Activated CD4-positive, alpha-beta T cell treated with anti-CD3 and anti-CD28 coated beads for 24 hours (primary cell): ENCODE measurements at regions not wholly inside any gene's neighbourhood (a gene's known extent, or its start where the extent isn't known, plus 50 kb on each side); places are given as distances from the start of the nearest gene placed in this dataset.

Experiments
- DNase-seq, 2 donors: peaks; one replicate each; pipeline ENCODE4 v3.0.0-alpha.2; 2020; ENCODE audit warnings: low read depth in 2 of 2

DNA sequence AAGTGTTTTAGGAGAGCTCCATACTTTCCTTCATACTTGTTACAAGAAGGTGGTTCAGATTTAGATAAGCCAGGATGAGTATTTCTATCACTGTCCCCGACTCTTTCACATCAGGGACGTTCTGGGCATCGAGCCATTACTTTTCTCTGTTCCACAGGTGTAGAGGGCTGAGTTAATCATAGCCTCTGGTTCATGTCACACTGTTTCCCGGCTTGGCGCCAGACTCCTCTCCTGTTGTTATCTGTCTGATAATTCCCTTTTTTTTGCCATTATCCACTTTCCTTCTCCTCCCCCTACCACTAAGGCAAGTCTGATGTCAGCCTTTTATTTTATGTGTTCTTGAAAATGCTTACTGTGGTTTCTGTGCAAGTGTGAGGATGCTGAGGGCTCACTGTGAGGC, 593.4 kb downstream of the UTRN start:
- no peak for DNase-seq

DNA sequence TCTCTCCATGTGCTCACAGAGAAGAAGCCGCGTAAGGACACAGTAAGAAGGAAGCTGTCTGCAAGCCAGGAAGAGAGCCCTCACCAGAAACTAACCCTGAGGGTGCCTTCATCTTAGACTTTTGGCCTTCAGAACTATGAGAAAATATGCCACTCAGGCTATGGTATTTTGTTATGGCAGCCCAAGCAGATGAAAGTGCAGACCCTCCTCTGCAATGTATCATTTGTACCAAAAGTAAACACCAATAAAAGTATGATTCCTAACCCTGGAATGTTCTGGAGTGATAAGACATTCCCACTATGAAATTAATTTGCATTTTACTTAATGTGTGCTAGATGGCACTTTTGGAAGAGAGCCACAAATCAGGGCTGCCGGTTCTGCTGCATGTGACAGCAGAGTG, 594.3 kb downstream of the UTRN start:
- no peak for DNase-seq

GRCh38 chr6:144882425-144882824, 597.3 kb downstream of the UTRN start:
- DNase-seq = no peak

DNA sequence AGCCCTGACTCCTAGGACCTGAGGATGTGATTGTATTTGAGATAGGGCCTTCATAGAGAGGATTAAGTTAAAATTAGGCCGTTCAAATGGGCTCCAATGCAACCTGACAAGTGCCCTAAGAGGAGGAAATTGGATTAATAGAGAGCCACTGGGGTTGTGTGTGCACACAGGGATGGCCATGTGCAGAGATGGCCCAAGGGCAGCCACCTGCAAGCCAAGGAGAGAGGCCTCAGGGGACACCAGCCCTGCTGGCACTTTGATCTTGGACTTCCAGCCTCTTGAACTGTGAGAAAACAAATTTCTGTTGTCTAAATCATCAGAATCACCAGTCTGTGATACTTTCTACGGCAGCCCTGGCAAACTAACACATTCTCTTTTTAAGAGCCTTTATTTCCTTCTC, 598.8 kb downstream of the UTRN start:
- DNase-seq = no peak

- DNase-seq = no peak
Measured at GRCh38 chr6:144885817-144886216, 600.7 kb downstream of the UTRN start.

- no peak for DNase-seq
Measured at GRCh38 chr6:144886682-144887081, 601.5 kb downstream of the UTRN start.

- no peak for DNase-seq
Measured at GRCh38 chr6:144888621-144889020, 603.5 kb downstream of the UTRN start.

DNA sequence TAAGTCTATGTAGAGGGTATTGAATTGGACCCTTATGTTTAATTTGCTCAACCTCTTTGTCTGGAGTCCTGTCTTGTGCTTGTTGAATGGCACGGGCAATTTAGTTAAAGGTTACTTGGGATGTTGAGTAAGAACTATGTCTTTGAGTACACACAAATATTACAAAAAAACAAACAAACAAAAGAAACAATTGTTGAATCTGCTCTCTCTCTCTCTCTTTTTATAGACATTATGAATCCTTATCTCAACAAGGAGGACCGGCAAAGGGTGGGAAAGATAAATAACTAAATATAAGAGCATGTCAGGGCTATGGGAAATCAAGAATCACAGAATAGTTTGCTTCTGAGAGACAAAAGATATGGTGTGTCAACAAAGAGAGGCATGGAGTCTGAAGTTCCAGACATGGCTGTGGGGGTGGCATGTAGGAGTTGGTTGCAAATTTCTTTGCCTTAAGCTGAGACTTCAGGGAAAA, 608.6 kb downstream of the UTRN start:
- no peak for DNase-seq

GRCh38 chr6:144894240-144894639, 609.1 kb downstream of the UTRN start:
- no peak for DNase-seq

DNA sequence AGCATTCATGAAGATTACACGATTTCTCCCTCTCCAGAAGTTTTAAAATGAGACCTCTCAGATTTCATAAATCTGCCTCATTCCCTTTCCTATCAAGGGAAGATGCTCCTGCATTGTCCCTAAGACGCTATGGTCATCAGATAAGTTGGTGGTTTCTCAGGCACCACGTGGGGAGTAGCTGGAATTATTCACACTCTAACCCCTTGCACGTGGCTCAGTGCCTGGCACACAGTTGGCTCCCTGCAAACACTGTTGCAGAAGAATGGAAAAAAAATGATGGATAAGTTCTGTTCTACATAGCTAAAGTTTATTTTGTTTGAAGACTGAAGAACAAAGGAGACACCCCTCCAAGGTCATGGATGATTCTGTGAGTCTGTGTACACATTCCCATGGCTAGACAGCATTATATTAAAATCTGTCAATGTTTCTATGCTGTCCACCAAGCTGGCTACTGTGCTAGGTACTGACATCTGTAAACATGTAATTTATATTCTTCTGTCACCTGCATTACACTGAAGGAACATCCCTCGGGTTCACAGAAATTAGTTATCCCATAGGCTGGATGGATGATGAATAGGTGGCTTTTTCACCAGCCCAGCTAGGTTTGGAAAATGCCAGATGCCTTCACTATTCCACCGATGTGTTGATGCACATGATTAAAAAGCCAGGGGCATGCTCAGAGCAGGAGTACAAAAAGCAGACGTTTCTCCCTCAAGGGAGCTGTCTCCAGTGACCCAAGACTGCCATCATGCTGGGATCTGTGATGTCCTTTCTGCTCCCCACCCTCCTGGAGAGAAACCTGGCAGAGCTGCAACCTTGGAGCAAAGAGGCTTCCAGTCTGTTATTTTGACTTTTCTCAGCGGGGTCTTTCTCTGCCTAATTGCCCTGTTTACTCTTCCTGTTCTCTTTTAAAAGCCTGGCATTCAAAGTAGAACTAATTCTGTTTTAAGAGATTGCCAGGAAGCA, 610.5 kb downstream of the UTRN start:
- DNase-seq = no peak

DNA sequence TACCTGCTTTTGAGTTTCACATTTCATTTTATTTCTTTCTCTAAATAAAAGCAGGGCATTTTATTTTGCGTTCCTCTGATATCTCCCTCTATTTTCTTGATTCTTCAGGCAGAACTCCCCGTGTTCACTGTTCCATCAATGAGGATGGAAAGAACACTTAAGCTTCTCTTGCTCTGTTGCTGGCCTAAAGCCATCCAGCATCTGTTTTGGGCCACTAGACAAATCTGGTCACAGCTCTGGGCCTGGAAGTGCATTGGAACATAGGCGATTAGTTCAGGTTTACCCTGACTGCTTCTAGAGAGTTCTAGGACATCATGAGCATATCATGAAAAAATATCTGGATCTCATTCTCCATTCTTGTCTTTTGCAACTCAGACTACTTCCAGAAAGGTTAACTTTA, 611.2 kb downstream of the UTRN start:
- no peak for DNase-seq

- no peak for DNase-seq
Measured at GRCh38 chr6:144896871-144897270, 611.7 kb downstream of the UTRN start.

DNA sequence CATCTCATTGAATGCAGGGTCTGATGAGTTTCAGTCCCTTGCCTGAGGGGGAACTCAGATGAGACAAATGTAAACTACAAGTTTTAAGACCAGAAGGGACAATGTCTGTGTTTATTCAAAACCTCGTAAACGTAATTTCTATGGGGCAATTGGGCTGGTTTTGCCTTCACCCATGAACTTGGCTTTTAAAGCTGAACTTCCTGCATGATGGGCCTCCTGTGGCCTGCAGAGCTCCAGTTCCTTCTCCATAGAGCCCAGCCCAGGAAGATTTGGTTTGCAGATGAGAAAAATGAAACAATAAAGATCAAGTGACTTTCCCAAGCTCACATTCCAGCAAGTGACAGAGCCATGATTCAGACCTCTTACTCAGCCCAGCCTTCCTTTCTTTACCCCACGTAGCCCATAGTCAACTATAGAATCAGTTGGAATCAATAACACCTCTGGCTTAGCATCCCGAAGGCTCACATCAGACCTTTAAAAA, 612.3 kb downstream of the UTRN start:
- DNase-seq = no peak

- DNase-seq = no peak
Measured at GRCh38 chr6:144898052-144898689, 613.0 kb downstream of the UTRN start.

DNA sequence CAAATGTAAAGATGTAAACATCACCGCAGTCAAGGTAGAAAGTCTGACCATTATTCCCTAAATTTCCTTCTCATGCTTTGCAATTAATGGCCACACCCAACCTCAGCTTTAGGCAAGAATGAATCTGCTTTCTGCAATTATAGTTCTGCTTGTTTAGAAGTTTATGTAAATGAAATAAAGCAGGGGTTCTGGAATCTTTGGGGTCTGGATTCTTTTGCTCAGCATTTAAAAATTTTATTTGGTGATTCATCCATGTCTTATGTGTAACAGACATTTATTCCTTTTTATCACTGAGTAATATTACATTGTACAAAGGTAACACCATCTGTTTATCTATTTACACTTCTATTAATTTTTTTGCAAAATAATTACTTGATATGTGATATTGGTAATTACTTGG, 613.6 kb downstream of the UTRN start:
- DNase-seq = no peak

DNA sequence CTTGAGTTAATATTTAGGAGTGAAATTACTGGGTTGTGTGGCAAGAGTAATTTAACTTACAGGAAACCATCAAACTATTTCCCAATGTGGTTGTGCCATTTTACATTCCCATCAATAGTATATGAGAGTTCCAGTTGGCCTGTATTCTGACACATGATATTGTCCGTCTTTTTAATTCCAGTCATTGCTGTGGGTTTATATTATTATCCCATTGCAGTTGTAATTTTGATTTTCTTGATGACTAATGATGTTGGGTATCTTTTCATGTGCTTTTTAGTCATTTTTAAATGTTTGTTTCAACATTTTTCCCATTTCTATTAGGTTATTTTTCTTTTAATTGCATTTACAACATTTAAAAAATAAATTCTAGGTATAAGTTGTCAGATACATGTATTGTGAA, 614.0 kb downstream of the UTRN start:
- no peak for DNase-seq

GRCh38 chr6:144901412-144901811, 616.3 kb downstream of the UTRN start:
- DNase-seq = no peak

DNA sequence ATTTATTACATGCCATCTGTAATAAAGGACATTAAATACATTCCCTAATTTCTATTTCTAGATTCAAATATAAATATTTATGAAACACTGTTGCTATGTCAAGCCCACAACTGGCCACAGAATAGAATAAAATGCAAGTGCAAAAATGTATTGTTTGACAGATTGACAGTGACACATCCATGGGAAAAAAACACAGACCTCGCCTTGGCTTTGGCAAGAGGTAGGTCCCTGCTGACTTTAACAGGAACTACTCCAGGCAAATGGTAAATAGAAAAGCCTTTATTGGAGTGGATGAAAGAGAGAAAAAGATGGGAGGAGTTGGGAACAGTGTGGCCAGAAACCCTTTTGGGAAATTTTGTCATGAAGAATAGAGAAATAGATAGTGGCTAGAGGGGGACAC, 622.9 kb downstream of the UTRN start:
- no peak for DNase-seq

DNA sequence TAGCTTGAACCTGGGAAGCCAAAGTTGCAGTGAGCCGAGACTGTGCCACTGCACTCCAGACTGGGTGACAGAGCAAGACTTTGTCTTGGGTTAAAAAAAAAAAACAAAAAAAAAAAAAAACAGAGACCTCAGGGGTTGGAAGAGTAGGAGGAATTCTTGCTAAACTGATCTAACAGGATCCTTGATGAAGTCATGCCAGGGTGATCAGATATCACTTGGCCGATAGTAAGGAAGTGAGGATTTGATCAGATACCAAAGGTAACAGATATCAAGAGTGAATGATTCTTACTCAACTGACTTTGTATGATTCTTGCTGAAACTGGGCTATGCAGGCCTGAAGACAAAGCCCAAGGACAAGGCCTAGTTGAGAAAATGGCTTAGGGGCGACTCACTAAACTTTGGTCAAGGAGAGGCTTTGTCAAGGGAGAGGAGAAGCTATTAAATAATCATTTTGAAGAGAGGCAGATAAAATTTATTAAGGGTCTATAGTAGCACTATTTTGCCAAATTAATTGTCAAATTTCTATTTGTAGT, 624.7 kb downstream of the UTRN start:
- no peak for DNase-seq

DNA sequence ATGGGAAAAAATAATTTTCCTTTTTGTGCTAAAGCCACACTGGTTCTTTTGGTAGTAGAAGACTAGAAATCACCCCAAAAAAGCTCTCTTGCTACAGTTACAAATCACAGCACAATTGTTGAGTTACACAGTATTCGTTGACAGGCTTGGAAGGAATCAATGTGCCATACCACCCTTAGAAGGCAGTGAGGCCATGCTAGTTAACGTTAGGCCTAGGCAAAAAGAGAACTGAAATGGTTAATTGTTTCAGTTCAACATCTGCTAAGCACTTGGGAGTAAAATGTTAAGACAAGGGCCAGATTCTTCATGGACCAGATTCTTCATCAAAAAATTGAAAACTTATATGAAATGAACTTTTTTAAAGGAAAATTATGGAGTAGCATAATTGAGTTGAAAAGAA, 626.2 kb downstream of the UTRN start:
- no peak for DNase-seq

GRCh38 chr6:144912474-144912873, 627.3 kb downstream of the UTRN start:
- DNase-seq = no peak

DNA sequence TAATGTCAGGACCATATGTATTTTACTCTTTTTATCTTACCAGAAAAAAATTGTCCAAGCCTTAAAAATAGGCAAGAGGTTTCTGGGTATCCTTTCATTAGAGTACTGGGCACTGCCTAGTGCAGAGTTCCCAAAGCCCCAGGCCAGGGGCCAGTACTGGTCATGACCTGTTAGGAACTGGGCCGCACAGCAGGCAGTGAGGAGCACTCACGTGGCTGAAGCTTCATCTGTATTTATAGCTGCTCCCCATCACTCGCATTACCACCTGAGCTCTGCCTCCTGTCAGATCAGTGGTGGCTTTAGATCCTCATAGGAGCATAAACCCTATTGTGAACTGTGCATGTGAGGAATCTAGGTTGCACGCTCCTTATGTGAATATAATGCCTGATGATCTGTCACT, 632.9 kb downstream of the UTRN start:
- no peak for DNase-seq

DNA sequence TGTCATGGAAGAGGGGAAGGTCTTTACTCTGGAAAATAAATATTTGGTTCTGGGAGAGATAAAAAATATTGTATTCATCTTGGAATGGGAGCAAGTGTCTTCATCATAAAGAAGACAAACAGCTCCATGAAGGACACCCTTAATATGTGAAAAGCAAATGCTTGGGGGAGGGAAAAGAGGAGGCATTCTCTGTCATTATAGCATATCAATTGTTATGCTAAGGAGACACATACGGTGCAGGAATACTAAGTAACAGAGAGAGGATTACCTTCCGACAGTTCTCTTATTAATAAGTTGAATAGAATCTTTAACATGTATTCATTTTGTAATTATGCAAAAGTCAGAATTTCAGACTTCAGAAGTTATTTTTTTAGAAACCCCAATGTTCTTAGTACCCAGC, 634.4 kb downstream of the UTRN start:
- DNase-seq = no peak
